Gastrocnemius medialis (tissue), 4 donors: ENCODE measurements at regions not wholly inside any gene's neighbourhood (a gene's known extent, or its start where the extent isn't known, plus 50 kb on each side); places are given as distances from the start of the nearest gene placed in this dataset.

Source experiments
- ATAC-seq, 2 donors: fragments of 150-250 bp; one replicate each; pipeline ENCODE4 v1.9.1; 2016
- DNase-seq, 2 donors: peaks; one replicate each; pipeline ENCODE4 v3.0.0-alpha.2; 2019
- H3K27ac ChIP-seq, 4 donors: fragments of 200-600 bp; sonication (generic); 1 replicate in 1 of 4; 2 replicates in 3 of 4; pipeline ENCODE4 v1.5.1; 2016 to 2018; ENCODE audit warnings: mild to moderate bottlenecking in 2 of 4, moderate library complexity in 1 of 4
- H3K27me3 ChIP-seq, 3 donors: fragments of 200-600 bp; sonication (generic) in 2 of 3; 1 replicate in 1 of 3; 2 replicates in 2 of 3; pipeline versions ENCODE4 v1.5.1 to v1.6.0; 2016 to 2019; ENCODE audit warnings: mild to moderate bottlenecking in 1 of 3, moderate library complexity in 1 of 3
- H3K36me3 ChIP-seq, 2 donors: fragments of 200-600 bp; sonication (generic) in 1 of 2; one replicate each; pipeline ENCODE4 v1.5.1; 2017 to 2018
- H3K4me1 ChIP-seq, 2 donors: fragments of 200-600 bp; sonication (generic) in 1 of 2; one replicate each; pipeline ENCODE4 v1.5.1; 2016 to 2017; ENCODE audit warnings: mild to moderate bottlenecking in 2 of 2
- H3K4me3 ChIP-seq, 4 donors: fragments of 200-600 bp; sonication (generic) in 3 of 4; 1 replicate in 1 of 4; 2 replicates in 3 of 4; pipeline ENCODE4 v1.5.1; 2016 to 2019; ENCODE audit warnings: mild to moderate bottlenecking in 2 of 4
- H3K9me3 ChIP-seq, 3 donors: fragments of 200-600 bp; sonication (generic) in 2 of 3; 1 replicate in 1 of 3; 2 replicates in 2 of 3; pipeline ENCODE4 v1.5.1; 2016 to 2019
- CTCF ChIP-seq, 5 experiments: fragments of 450-650 bp in 3 of 5; fragments of 200-600 bp in 2 of 5; sonication (generic) in 2 of 5; IDR thresholded peaks in 4 of 5; conservative IDR thresholded peaks in 1 of 5; 1 replicate in 4 of 5; 2 replicates in 1 of 5; pipeline ENCODE4 v1.5.1; 2016 to 2019; ENCODE audit warnings: antibody characterized with exemption in 5 of 5, mild to moderate bottlenecking in 3 of 5, moderate library complexity in 3 of 5
- POLR2A ChIP-seq, 2 donors: fragments of 450-650 bp; IDR thresholded peaks; one replicate each; pipeline ENCODE4 v1.6.1; 2017; ENCODE audit warnings: antibody characterized with exemption in 2 of 2, mild to moderate bottlenecking in 2 of 2, moderate library complexity in 2 of 2
- in situ Hi-C, 4 donors: fragments of 200-750 bp; cut with MboI; loops; one replicate each; pipeline versions ENCODE4 v1.15.0 to v1.8.0; 2017; ENCODE audit warnings: low sequenced_read_pairs in 4 of 4
- intact Hi-C: fragments of 100-400 bp; cut with DNase I; formaldehyde crosslinking; loops from one replicate; pipeline ENCODE4 v1.15.1; 2023; ENCODE audit warnings: low total_unique reads

GRCh38 chr6:6749702-6750491, 161.4 kb downstream of the LY86 start:
- intact Hi-C loops, result loop anchor here (2.0 to 5.0 kb wide), 4 partner anchors 77 to 357 kb away; partner anchors contain the start of gene RREB1
- H3K4me3 ChIP-seq, result peak overlapping the region; percentile 38 to 70 (median 56)
- peaks cover 45 to 47% of the 10 kb centered on the region in 2 donors for H3K4me1 ChIP-seq

GRCh38 chr6:6750594-6751265, 162.2 kb downstream of the LY86 start:
- Histone ChIP-seq H3K27me3 (no peaks in the 10 kb centered on the region), H3K4me3 (peak overlapping the region in 1 of 4 donors; percentile 70), H3K9me3 (no peaks in the 10 kb centered on the region), H3K4me1 (peaks cover 45 to 47% of the 10 kb centered on the region in 2 donors), H3K27ac (peak overlapping the region; percentile 98 to 99 (median 98)), H3K36me3 (no peaks in the 10 kb centered on the region)
- TF ChIP-seq CTCF (IDR thresholded peaks at IDR 0.05 in 4 of 5, conservative IDR thresholded peaks at IDR 0.05 in 1 of 5) (no peak), POLR2A (IDR thresholded peaks at IDR 0.05) (no peak)
- DNase-seq (peak in 1 of 2 donors; percentile 42), ATAC-seq (no peak)
- in situ Hi-C loops (no loop called here), intact Hi-C loops (loop anchor here (2.0 kb wide), 1 partner anchor 76 kb away; no protein-coding TSS in a partner anchor)

More at GRCh38 chr6:6749702-6750491, 161.4 kb downstream of the LY86 start:
- no peaks in the 10 kb centered on the region for H3K9me3 ChIP-seq
- TF ChIP-seq POLR2A (IDR thresholded peaks at IDR 0.05) (peak; percentile 56 to 88), CTCF (IDR thresholded peaks at IDR 0.05 in 4 of 5, conservative IDR thresholded peaks at IDR 0.05 in 1 of 5) (no peak)
- ATAC-seq, result peak; percentile 63 to 78
- peak; percentile 88 to 95 for DNase-seq
- H3K27ac ChIP-seq, result peak overlapping the region; percentile 98 to 99 (median 98)
- in situ Hi-C loops, result loop anchor here in 3 of 4 donors (25.0 kb wide), 2 partner anchors 162 to 187 kb away; no protein-coding TSS in a partner anchor
- H3K36me3 ChIP-seq, result no peaks in the 10 kb centered on the region
- H3K27me3 ChIP-seq, result no peaks in the 10 kb centered on the region

- no peaks in the 10 kb centered on the region for H3K27me3 ChIP-seq
- ATAC-seq, result no peak
- no peak overlapping the region for H3K4me3 ChIP-seq
- in situ Hi-C loops (no loop called here), intact Hi-C loops (loop anchor here (2.0 kb wide), 1 partner anchor 76 kb away; no protein-coding TSS in a partner anchor)
- DNase-seq, result no peak
- H3K27ac ChIP-seq, result peak overlapping the region; percentile 98 to 99 (median 98)
- no peaks in the 10 kb centered on the region for H3K36me3 ChIP-seq
- peaks cover 42 to 44% of the 10 kb centered on the region in 2 donors for H3K4me1 ChIP-seq
- no peaks in the 10 kb centered on the region for H3K9me3 ChIP-seq
- TF ChIP-seq CTCF (IDR thresholded peaks at IDR 0.05 in 4 of 5, conservative IDR thresholded peaks at IDR 0.05 in 1 of 5), result no peak
- TF ChIP-seq POLR2A (IDR thresholded peaks at IDR 0.05), result no peak
These were observed 162.7 kb downstream of the LY86 start for GRCh38 chr6:6751266-6751596.

- ATAC-seq (no peak), DNase-seq (peak in 1 of 2 donors; percentile 44)
These were observed 163.1 kb downstream of the LY86 start for GRCh38 chr6:6751619-6752023.

More at GRCh38 chr6:6751619-6752023, 163.1 kb downstream of the LY86 start:
- no peaks in the 10 kb centered on the region for H3K27me3 ChIP-seq
- H3K4me3 ChIP-seq, result no peak overlapping the region
- intact Hi-C loops, result loop anchor here (2.0 kb wide), 1 partner anchor 75 kb away; no protein-coding TSS in a partner anchor
- H3K36me3 ChIP-seq, result no peaks in the 10 kb centered on the region
- TF ChIP-seq CTCF (IDR thresholded peaks at IDR 0.05 in 4 of 5, conservative IDR thresholded peaks at IDR 0.05 in 1 of 5) (no peak), POLR2A (IDR thresholded peaks at IDR 0.05) (no peak)
- H3K4me1 ChIP-seq, result peaks cover 41% of the 10 kb centered on the region in 2 donors
- peak overlapping the region; percentile 98 to 99 (median 98) for H3K27ac ChIP-seq
- in situ Hi-C loops, result no loop called here
- no peaks in the 10 kb centered on the region for H3K9me3 ChIP-seq
